ENCODE measurements at regions not wholly inside any gene's neighbourhood (a gene's known extent, or its start where the extent isn't known, plus 50 kb on each side); places are given as distances from the start of the nearest gene placed in this dataset.

DNA sequence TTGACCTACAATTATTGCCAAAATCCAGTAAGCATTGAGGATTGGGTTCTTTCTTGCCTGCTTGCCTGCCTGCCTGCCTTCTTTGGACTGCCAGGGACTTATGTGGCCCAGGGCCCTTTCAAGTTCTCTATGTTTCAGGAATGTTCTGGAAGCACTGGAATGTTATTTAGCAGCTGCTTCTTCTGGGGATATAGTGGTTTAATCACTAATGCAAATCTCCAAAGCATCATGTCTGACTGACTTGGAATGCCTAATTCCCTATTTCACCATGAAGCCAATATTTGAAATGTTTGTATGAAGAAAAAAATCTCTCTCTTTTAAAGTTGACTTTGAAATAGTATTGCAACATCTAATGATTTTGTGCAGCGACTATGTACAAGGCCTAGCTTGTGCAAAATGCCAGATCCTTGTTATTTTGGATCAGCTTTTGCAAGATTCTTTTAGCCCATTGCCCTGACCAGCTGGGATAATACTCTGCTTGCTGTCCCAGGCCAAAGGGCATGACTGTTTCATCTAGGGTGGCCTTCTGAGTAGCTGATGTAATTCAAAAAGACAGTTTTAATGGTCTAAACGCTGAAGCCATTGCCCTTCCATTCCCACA lies 204.6 kb downstream of the RND3 start:
- TF ChIP-seq, protein P1, sequence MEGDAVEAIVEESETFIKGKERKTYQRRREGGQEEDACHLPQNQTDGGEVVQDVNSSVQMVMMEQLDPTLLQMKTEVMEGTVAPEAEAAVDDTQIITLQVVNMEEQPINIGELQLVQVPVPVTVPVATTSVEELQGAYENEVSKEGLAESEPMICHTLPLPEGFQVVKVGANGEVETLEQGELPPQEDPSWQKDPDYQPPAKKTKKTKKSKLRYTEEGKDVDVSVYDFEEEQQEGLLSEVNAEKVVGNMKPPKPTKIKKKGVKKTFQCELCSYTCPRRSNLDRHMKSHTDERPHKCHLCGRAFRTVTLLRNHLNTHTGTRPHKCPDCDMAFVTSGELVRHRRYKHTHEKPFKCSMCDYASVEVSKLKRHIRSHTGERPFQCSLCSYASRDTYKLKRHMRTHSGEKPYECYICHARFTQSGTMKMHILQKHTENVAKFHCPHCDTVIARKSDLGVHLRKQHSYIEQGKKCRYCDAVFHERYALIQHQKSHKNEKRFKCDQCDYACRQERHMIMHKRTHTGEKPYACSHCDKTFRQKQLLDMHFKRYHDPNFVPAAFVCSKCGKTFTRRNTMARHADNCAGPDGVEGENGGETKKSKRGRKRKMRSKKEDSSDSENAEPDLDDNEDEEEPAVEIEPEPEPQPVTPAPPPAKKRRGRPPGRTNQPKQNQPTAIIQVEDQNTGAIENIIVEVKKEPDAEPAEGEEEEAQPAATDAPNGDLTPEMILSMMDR (conservative IDR thresholded peaks at IDR 0.05; ENCODE audit: low read depth, low read length), result no peak
- TF ChIP-seq EZH2 (IDR thresholded peaks at IDR 0.05; ENCODE audit: low read length, unreplicated experiment) (no peak), EZH2phosphoT487 (IDR thresholded peaks at IDR 0.05; ENCODE audit: borderline replicate concordance, low read length) (no peak)

Data from PC-3 (cell line).